T follicular helper cell (primary cell): ENCODE measurements at regions not wholly inside any gene's neighbourhood (a gene's known extent, or its start where the extent isn't known, plus 50 kb on each side); places are given as distances from the start of the nearest gene placed in this dataset.
A peak's percentile ranks its signal among the peaks of the same experiment; 100 is the strongest.

ENCODE experiments used
- DNase-seq: peaks from one replicate; pipeline ENCODE4 v3.0.0-alpha.2; 2020; ENCODE audit warnings: low read depth

DNA sequence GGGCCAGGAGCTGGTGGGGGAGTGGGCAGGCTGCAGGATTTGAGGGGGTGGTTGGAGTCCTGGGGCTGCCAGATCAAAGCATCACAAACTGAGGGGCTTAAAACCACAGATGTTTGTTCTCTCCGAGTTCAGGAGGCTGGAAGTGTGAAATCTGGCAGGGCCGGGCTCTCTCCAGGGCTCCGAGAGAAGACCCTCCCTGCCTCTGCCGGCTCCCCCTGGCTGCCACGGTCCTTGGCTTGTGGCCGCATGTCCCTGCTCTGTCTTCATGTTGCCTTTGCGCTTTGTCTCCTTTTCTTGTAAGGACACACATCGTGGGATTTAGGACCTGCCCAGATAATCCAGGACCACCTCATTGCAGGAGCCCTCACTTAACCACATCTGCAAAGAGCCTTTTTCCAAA is 139.8 kb upstream of the GSE1 start:
- DNase-seq, result no peak

DNA sequence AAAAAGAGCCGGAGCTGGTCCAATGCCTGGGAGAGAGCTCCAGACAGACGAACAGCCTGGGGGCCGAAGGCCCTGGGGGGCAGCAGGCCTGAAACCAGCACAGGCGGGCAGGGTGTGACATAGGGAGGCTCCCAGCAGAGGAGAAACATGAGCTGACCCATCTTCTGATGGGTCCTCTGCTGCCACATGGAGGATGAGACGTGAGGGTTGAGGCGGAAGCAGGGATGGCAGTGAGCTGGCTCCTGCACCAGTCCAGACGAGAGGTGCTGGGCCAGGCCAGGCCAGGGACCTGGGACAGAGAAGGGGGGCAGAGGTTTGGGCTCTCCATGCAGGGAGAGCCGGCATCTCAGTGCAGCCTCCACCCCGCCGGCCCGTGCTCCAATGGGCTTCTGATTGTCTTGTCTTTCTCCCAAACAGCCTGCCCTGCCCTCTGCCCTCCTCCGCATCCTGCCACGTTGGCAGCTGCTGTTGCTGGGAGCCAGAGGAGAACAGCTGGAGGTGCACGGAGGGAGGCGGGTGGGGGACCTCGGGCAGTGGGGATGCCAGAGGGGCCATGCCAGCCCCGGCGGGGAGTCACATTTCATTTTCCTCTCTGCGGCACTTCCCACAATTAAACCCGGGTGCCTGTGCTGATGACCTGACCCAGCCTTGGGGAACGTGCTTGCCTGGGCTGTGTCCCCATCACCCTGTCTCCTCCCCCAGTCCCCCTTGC is 139.1 kb upstream of the GSE1 start:
- no peak for DNase-seq

- no peak for DNase-seq
Observed at GRCh38 chr16:85474621-85475217, 138.4 kb upstream of the GSE1 start.

GRCh38 chr16:85475233-85475632 is 137.9 kb upstream of the GSE1 start:
- DNase-seq, result no peak

- DNase-seq, result no peak
Observed at GRCh38 chr16:85475691-85476300, 137.3 kb upstream of the GSE1 start.

- no peak for DNase-seq
Observed at GRCh38 chr16:85476389-85476788, 136.7 kb upstream of the GSE1 start.

DNA sequence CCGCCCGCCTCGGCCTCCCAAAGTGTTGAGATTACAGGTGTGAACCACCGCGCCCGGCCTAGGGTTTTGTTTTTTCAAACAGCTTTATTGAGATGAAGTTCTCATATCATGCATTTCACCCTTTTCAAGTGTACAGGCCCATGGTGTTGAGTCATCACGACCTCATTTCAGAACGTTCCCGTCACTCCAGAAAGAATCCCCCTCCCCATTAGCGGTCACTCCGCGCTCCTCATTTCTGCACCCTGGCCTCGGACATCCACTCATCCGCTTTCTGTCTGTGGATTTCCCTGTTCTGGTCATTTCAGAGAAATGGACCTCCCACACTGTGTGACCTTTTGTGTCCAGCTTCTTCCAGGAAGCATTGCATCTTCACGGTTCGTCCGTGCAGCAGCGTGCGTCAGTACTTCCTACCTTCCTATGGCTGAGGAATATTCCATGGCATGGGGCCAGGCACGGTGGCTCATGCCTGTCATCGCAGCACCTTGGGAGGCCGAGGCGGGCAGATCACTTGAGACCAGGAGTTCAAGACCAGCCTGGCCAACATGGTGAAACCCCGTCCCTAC is 135.2 kb upstream of the GSE1 start:
- no peak for DNase-seq

- DNase-seq, result no peak
Observed at GRCh38 chr16:85479972-85480726, 133.0 kb upstream of the GSE1 start.

DNA sequence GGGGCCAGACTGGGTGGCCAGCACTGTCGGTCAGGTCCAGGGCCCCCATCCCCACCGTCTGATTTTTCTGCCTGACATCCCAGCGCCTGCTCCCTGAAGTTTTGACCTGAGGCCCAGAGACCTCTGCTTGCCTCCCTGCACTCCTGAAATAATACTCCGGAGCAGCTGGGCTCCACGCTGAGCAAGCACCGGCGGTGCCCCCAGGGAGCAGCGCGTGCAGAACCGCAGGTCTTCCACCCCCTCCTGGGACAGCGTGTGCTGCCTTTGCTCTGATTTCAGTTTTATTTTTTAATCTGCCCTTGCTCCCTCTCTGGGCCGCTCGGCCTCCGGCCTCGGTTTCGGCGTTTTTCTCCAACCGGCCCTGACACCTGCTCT is 132.4 kb upstream of the GSE1 start:
- no peak for DNase-seq

DNA sequence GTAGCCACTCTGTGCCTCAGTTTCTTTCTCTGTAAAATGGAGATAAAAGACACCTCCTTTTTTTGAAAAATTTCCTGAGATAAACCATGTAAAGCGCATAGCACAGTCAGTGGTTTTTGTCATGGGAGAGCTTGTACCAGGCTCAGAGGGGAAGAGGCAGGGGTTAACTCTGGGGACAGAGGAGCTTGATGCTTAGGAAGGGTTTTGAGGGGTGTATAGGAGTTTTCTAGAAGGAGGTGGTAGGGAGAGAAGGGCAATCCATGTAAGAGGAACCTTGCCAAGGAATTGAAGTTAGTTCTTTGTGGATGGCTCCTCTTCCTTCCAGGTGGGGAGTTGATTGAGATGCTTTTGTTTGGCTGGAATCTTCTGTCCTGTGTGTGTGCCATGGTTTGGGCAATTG is 131.9 kb upstream of the GSE1 start:
- DNase-seq, result no peak

DNA sequence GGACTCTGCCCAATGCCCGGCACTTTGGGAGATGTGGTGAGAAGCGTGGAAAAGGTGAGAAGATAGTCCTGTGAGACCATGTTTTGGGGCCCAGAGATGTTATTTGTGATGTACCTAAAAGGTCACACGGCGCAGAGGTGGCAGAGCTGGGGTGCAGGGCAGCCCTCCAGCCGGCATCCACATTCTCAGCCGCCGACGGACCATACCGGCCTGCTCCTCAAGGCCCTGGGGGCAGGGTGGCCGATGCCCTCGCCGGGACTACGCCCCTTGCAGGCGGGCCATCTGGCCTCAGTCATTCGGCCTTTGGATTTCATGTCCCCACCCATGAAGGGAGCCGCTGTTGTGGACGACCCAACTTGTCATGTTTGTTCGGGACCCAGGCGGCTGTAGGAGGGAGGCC is 131.4 kb upstream of the GSE1 start:
- no peak for DNase-seq

DNA sequence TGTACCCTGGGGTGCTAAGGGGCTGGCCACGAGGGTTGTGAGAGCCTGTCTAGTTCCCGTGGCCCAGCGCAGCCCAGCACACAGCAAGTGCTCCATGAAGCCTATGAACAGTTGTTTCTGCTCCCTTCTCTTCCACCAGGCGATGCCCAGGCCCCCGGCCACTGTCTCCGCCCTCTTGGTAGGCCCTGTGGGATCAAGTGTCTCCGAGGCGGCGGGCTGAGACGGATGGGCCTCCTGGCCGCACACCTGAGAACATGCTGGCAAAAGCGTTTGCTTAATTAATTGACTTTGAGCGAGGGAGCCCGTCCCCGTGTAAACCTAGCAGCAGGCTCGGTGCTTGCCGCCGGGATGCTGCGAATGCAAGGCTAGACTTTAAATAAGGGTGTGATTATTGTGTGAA is 129.7 kb upstream of the GSE1 start:
- DNase-seq, result no peak

DNA sequence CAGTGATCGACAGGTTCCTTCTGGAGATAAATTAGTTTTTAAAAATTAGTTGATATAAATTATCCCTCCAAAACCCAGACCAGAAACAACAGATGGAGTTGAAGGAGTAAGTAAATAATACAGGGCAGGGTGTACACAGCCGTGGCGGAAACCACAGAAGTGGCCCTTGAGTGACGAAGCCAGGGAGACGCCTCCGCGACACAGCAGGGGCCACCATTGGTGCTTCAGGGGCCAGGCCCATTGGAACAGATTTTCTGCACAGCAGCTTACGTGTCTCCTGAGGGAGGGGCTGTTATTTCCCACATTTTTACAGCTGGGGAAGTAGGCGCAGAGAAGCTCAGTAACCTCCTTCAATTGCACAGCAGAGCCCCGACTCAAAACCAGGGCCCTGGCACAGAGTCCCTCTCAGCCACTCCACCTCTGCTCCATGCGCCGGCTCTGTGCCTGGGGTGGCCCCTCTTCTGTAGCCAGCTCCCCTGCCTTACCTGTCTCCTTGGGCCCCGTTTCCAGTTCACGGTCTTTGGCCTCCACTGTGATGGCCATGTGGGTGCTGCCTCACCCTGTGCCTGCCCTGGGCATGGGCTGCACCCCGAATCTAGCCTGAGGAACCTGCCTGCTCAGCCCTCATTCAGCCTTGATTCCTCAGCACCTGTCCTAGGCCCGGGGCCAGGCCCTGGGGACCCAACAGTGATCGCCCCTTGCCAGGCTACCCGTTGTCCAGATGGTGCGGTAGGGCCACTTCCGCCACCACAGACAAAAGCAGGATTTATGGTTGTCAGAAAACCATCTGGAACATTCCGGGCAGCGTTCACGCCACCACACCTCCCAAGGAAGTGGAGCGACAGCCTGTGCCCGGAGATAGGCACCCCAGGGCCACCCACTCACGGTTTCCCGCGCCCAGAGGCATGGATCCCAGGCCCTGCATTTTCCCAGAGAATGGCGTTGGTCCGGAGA is 128.5 kb upstream of the GSE1 start:
- DNase-seq, result no peak

- DNase-seq, result no peak
Observed at GRCh38 chr16:85485379-85485778, 127.7 kb upstream of the GSE1 start.

DNA sequence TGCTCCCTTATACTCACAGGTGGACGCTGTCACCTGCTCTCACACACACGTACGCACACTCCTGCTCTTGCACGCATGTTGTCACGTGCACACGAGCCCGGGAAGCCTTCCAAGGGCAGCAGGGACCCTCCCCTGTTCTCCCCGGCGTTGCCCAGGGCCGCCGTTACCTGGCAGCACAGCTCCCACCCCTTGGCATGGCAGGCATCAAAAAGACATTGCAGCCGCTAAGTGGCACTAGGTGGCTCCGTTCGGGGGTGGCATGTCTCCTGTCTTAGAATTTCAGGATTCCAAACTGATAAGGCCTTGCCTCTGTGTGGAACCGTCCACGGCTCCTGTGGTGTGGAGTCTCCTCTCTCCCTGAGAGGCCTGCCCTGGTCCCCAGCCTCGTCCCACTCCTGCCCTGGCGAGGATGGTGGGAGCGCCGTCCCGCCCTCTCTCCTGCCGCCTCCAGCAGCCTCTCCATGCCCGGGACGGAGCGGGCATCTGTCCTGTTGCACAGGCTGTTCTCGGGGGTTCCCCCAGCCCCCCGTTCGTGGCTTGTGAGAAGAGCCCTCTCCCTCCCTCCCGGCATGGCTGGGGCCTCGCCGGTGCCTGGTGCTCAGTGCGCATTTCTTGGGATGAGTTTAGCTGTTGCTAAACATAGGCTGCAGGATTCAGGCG is 126.7 kb upstream of the GSE1 start:
- no peak for DNase-seq

- DNase-seq, result no peak
Observed at GRCh38 chr16:85488414-85488813, 124.7 kb upstream of the GSE1 start.

DNA sequence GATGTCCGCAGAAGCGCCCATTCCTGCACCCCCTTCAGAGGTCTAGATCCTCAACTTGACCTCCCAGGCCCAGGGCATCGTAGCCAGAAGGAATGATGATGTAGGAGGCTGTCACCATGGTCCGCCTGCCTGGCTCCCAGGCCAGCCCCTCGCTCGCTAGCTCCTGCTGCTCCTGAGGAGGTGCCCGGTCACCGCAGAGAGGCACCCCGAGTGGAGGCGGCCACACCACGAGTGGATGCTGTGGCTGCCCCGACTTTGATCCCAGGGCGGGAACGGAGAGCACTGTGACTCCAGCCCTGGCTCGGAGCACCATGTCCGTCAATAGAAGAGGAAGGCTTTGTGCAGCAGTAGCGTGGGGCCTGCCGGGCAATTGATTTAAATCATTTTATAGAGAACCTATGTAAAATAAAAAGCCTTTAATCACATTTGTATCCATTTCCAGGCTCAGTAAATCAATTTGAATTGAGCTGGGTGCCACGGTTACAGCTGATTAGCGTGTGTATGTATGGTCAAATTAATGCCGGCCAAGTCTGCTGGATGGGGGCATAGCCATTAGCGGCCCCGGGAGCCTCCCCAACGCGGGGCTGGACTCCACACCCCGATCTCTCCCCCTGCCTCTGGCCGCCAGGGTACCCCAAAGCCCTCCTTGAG is 122.6 kb upstream of the GSE1 start:
- no peak for DNase-seq

DNA sequence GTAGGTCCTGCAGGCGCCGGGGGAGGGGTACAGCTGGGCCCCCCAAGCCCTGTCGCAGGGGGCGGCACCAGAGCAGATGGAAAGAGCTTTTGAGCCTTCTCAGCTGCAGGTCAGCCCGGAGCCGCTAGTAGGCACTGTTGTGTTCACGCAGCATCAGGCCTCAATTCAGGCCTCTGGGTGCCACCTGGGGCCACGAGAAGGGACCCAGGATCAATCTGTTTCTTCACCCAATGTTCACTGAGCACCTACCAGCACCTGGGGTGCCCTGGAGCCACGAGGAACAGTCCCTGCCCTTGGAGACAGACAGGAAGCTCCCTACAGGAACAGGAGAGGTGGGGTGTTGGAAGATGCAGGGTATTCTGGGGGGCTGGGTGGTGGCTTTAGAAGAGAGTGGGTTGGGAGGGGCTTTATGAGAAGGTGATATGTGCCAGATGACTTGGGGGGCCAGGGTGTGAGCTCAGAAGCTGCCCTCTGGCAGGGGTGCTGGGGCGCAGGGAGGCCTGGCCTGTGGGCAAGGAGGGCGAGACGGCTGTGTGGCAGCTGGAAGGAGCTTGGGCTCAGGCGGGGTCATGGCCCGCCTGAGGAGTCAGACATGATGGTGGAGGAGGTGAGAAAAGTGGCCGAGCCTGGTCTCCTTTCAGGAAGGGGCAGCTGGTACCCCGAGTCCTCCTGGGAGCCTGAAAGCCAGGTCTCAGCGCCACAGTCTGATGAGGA is 121.9 kb upstream of the GSE1 start:
- peak; percentile 6 for DNase-seq

GRCh38 chr16:85491798-85492294 is 121.3 kb upstream of the GSE1 start:
- DNase-seq, result no peak
